GM12874 (cell line): ENCODE measurements at regions not wholly inside any gene's neighbourhood (a gene's known extent, or its start where the extent isn't known, plus 50 kb on each side); places are given as distances from the start of the nearest gene placed in this dataset.

ENCODE experiments used
- TF ChIP-seq, protein P1 (sequence below): IDR thresholded peaks from 2 replicates; pipeline ENCODE4 v1.5.1; 2011; ENCODE audit warnings: low read depth, mild to moderate bottlenecking, control low read depth, low read length, moderate library complexity; ENCODE audit not compliant: insufficient read depth

DNA sequence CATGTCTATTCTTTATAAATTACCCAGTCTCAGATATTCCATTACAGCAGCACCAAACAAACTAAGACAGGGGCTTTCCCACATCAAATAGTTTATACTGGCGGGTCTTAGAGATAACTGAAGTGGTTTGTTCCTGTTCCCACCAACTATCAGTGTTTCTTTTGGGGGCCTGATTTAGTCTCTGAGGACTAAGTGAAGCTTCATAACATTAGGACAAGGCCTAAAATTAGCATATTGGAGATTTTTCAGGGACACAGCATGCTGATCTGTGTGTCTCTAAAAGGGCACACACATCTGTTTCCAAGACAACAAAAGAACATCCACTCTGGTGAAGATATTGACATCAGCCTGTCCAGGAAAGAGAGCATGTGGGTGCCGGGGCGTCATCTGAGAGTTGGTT lies 72.6 kb upstream of the SEMA6D start:
- TF ChIP-seq, protein P1, sequence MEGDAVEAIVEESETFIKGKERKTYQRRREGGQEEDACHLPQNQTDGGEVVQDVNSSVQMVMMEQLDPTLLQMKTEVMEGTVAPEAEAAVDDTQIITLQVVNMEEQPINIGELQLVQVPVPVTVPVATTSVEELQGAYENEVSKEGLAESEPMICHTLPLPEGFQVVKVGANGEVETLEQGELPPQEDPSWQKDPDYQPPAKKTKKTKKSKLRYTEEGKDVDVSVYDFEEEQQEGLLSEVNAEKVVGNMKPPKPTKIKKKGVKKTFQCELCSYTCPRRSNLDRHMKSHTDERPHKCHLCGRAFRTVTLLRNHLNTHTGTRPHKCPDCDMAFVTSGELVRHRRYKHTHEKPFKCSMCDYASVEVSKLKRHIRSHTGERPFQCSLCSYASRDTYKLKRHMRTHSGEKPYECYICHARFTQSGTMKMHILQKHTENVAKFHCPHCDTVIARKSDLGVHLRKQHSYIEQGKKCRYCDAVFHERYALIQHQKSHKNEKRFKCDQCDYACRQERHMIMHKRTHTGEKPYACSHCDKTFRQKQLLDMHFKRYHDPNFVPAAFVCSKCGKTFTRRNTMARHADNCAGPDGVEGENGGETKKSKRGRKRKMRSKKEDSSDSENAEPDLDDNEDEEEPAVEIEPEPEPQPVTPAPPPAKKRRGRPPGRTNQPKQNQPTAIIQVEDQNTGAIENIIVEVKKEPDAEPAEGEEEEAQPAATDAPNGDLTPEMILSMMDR, result no peak

DNA sequence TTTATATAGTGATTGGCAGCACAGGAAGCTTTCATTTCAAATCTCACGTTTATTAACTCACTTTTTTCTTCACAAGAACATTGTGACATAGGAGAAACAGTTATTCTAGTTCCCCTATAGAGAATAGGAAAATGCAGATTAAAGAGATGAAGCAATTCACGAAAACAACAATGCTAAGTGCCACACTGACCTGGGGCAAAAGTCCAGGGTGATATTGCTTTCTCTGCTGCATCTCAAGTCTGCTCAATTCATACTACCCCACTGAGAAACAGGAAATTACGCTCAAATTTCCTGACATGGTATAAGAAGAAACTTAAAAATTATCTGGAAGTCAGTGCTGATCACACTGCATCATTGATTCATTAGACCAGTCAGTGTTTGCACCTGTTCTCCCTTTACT lies 66.7 kb upstream of the SEMA6D start:
- TF ChIP-seq, protein P1, result no peak

DNA sequence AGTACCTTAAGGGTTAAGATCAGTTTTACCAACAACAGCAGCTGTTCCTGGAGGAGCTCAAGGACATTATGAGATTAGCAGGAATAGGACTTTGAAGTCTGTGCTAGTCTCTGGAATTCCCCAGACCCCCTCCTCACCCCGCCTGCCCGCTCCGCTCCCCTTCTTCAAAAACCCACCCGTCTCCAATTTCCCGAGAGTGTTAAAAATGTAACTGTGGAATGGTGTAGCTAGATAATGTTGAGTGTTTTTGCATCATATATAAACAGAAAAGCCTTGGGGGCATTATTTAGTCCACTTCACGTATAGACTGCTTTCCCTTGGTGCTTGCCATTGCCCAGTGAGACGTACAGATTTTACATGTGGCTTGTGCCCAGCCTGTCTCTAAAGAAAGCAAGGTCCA lies 65.0 kb upstream of the SEMA6D start:
- TF ChIP-seq, protein P1, result no peak

DNA sequence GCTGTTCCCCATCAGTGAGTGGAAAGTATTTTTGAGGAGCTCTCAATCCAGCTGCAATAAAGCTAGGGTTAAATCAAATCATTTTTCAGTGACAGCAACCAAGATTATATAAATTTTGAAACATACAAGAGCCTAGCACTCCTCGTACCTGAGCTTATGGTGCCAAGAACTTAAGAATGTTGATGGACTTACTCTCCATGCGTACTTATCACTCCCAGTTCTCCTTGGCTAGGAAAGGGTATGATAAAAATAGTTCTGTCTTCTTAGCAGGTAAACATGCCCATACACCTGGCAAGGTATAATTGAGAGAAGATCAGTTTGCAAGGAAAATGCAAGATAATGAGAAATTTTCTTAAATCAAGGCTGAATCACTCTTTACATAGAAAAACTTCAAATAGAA lies 64.5 kb upstream of the SEMA6D start:
- TF ChIP-seq, protein P1, result no peak

DNA sequence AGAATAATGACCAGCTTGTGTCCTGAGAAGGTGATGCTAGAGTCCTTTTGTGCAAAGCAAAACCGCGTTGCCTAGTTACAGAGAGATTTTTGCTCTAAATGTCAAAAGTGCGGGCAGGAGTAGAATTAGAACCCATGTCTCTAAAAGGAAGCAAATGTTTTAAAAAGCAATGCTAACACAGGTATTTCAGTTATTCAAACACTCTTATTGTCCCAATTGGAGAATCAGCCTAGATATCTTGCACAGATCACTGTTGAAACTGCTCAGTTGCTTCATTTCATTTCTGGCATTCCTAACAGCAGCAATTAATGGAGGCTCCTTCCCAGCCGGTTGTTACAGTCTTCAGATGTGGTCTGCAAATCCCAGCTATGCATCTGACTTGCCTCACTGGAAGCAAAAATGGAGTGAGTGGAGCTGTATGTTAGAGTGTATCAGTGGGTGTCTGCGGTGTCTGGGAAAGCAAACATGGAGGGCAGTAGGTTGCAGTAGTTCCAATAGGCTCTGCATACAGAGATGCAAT lies 55.6 kb upstream of the SEMA6D start:
- TF ChIP-seq, protein P1, result no peak

DNA sequence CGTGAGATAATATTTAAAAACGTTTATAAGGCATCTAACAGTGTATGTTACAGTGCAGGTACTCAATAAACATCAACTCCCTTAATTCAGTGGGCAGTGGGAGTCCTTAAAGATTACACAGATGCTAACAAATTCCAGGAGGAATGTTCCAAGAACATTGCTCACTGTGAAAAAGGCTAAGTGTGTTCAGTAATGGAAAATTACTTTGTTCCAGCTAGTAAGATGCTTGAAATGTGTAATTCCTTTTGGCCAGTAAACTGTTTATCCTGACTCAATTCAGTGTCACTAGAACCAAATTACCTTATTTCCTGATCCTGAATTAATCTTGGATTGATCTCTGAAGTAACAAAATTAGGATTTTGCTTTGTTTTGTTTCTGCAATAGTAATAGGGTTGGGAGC lies 54.2 kb upstream of the SEMA6D start:
- TF ChIP-seq, protein P1, result no peak
